CD4-positive, alpha-beta T cell treated with Interleukin-17A for 4 hours (primary cell): ENCODE measurements at regions not wholly inside any gene's neighbourhood (a gene's known extent, or its start where the extent isn't known, plus 50 kb on each side); places are given as distances from the start of the nearest gene placed in this dataset.

Source experiments
- DNase-seq: peaks from one replicate; pipeline ENCODE4 v3.0.0-alpha.2; 2020; ENCODE audit warnings: mixed read lengths

GRCh38 chr18:76179257-76179656 is 315.8 kb downstream of the ZNF516 start:
- no peak for DNase-seq

GRCh38 chr18:76177160-76177559 is 317.9 kb downstream of the ZNF516 start:
- DNase-seq = no peak

- no peak for DNase-seq
Measured at GRCh38 chr18:76174451-76174850, 320.6 kb downstream of the ZNF516 start.

- no peak for DNase-seq
Measured at GRCh38 chr18:76169733-76170132, 325.3 kb downstream of the ZNF516 start.

GRCh38 chr18:76167845-76168621 is 327.0 kb downstream of the ZNF516 start:
- DNase-seq = no peak

- no peak for DNase-seq
Measured at GRCh38 chr18:76167410-76167809, 327.6 kb downstream of the ZNF516 start.

- DNase-seq = no peak
Measured at GRCh38 chr18:76162886-76163285, 332.2 kb downstream of the ZNF516 start.

GRCh38 chr18:76161983-76162382 is 333.1 kb downstream of the ZNF516 start:
- no peak for DNase-seq

- no peak for DNase-seq
Measured at GRCh38 chr18:76153691-76154090, 341.4 kb downstream of the ZNF516 start.

- no peak for DNase-seq
Measured at GRCh38 chr18:76149734-76150133, 345.3 kb downstream of the ZNF516 start.

- DNase-seq = no peak
Measured at GRCh38 chr18:76149284-76149683, 345.8 kb downstream of the ZNF516 start.

- DNase-seq = no peak
Measured at GRCh38 chr18:76145521-76146376, 349.3 kb downstream of the ZNF516 start.

- DNase-seq = no peak
Measured at GRCh38 chr18:76144844-76145243, 350.2 kb downstream of the ZNF516 start.

- no peak for DNase-seq
Measured at GRCh38 chr18:76142611-76143010, 352.4 kb downstream of the ZNF516 start.

GRCh38 chr18:76139844-76140243 is 355.2 kb downstream of the ZNF516 start:
- no peak for DNase-seq

GRCh38 chr18:76137216-76137615 is 357.8 kb downstream of the ZNF516 start:
- DNase-seq = no peak

GRCh38 chr18:76136701-76137100 is 358.3 kb downstream of the ZNF516 start:
- no peak for DNase-seq

GRCh38 chr18:76134628-76135027 is 360.4 kb downstream of the ZNF516 start:
- no peak for DNase-seq

- no peak for DNase-seq
Measured at GRCh38 chr18:76133873-76134272, 361.2 kb downstream of the ZNF516 start.

GRCh38 chr18:76131738-76132137 is 363.3 kb downstream of the ZNF516 start:
- DNase-seq = no peak

- DNase-seq = no peak
Measured at GRCh38 chr18:76130845-76131244, 364.2 kb downstream of the ZNF516 start.

GRCh38 chr18:76126327-76126726 is 368.7 kb downstream of the ZNF516 start:
- DNase-seq = no peak

- no peak for DNase-seq
Measured at GRCh38 chr18:76121011-76121410, 374.0 kb downstream of the ZNF516 start.

- DNase-seq = no peak
Measured at GRCh38 chr18:76115580-76115979, 379.5 kb downstream of the ZNF516 start.
